PC-9 (cell line): ENCODE measurements at regions not wholly inside any gene's neighbourhood (a gene's known extent, or its start where the extent isn't known, plus 50 kb on each side); places are given as distances from the start of the nearest gene placed in this dataset.

Experiments used
- BruUV-seq: library from RNA; stranded (reverse); fragments of 400-500 nt; replicated peaks from 2 replicates; lab custom pipeline; 2021; lab: Mats Ljungman, UMichigan
- CTCF ChIA-PET: fragments of 300-600 bp; sonication (Branson Sonifier 250); formaldehyde crosslinking; loops from one replicate; lab custom pipeline; 2022; ENCODE audit warnings: antibody characterized with exemption; lab: Charles Lee
- POLR2A ChIA-PET: fragments of 300-600 bp; sonication (Branson Sonifier 250); formaldehyde crosslinking; loops from one replicate; lab custom pipeline; 2022; ENCODE audit warnings: antibody characterized with exemption; ENCODE audit not compliant: unreplicated experiment; lab: Charles Lee
- DNase-seq, 2 experiments: peaks; one replicate each; pipeline versions ENCODE4 v3.0.0 to v3.0.0-alpha.2; 2015 to 2022; ENCODE audit warnings: mixed read lengths in 1 of 2
- H2AFZ ChIP-seq: fragments of 200-600 bp; sonication (generic); 2 replicates; pipeline ENCODE4 v1.8.1; 2017; ENCODE audit warnings: antibody characterized with exemption
- H3F3A ChIP-seq: fragments of 200-600 bp; sonication (generic); 2 replicates; pipeline ENCODE4 v1.8.1; 2017; ENCODE audit warnings: antibody characterized with exemption, mild to moderate bottlenecking, low read depth; ENCODE audit not compliant: insufficient read depth
- H3K27ac ChIP-seq: fragments of 200-600 bp; sonication (generic); 2 replicates; pipeline ENCODE4 v1.6.1; 2016; ENCODE audit warnings: mixed run types
- H3K27me3 ChIP-seq: fragments of 200-600 bp; sonication (generic); 2 replicates; pipeline ENCODE4 v1.6.1; 2016; ENCODE audit warnings: low read depth, mixed run types; ENCODE audit not compliant: insufficient read depth
- H3K36me3 ChIP-seq: fragments of 200-600 bp; sonication (generic); 2 replicates; pipeline ENCODE4 v1.6.1; 2016; ENCODE audit warnings: low read depth, mixed run types
- H3K4me1 ChIP-seq: fragments of 200-600 bp; sonication (generic); replicated peaks from 2 replicates; pipeline ENCODE4 v1.6.1; 2016; ENCODE audit warnings: mixed run types; ENCODE audit not compliant: insufficient read depth
- H3K4me2 ChIP-seq: fragments of 200-600 bp; sonication (generic); 2 replicates; pipeline ENCODE4 v1.6.1; 2017; ENCODE audit warnings: mixed run types
- H3K4me3 ChIP-seq: fragments of 200-600 bp; sonication (generic); 2 replicates; pipeline ENCODE4 v1.6.1; 2016; ENCODE audit warnings: mixed run types
- H3K79me2 ChIP-seq: fragments of 200-600 bp; sonication (generic); 2 replicates; pipeline ENCODE4 v1.6.1; 2017; ENCODE audit warnings: low read depth, mixed run types
- H3K9me2 ChIP-seq: fragments of 200-600 bp; sonication (generic); 2 replicates; pipeline ENCODE4 v1.8.1; 2017; ENCODE audit warnings: mild to moderate bottlenecking; ENCODE audit not compliant: insufficient read depth
- H3K9me3 ChIP-seq: fragments of 200-600 bp; sonication (generic); 2 replicates; pipeline ENCODE4 v1.8.1; 2016; ENCODE audit warnings: low read depth; ENCODE audit not compliant: insufficient read depth
- H4K20me1 ChIP-seq: fragments of 200-600 bp; sonication (generic); 2 replicates; pipeline ENCODE4 v1.8.1; 2017; ENCODE audit not compliant: insufficient read depth
- CTCF ChIP-seq: fragments of 200-600 bp; sonication (generic); conservative IDR thresholded peaks from 2 replicates; pipeline ENCODE4 v1.6.1; 2017; ENCODE audit warnings: mixed run types, antibody characterized with exemption, mild to moderate bottlenecking, moderate library complexity
- EZH2 ChIP-seq: fragments of 200-600 bp; sonication (generic); IDR thresholded peaks from 2 replicates; pipeline ENCODE4 v1.8.0; 2017; ENCODE audit warnings: antibody characterized with exemption, low read depth
- intact Hi-C: fragments of 100-400 bp; cut with micrococcal nuclease; formaldehyde crosslinking; loops from one replicate; pipeline ENCODE4 v1.10.0; 2022; ENCODE audit not compliant: unreplicated experiment

DNA sequence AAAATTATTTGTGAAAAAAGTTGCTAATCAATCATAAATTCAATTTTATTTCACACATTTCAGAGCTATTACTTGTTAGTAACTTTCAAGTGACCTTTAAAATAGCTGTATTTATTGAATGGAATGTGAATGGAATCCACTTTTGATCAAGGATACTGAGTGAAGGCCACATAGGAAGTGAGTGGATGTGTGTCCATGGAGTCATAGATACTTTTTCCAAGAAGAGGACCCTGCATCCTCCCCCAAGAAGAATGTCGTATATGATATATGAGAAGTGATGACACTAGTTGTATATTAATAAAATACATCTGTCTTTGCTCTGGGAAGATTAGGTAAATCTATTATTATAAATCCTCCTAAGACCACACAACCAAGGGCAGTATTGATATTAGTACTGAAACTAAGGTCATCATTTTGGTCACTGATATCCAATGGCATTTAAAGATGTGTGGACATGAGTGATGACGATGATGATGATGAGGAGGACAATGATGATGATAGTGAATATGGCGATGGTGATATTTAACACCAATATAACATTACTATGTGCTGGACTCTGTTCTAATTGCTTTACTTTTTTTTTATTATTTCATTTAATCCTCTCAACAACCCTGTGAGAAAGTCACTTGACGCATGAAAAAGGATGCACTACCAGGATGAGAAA is 493.0 kb upstream of the NR2F2 start:
- ChIA-PET POLR2A (no interaction called here), CTCF (no interaction called here)
- no peak for DNase-seq
- Histone ChIP-seq H3K4me2 (no peak overlapping the region), H4K20me1 (no peaks in the 10 kb centered on the region), H3K9me2 (no peaks in the 10 kb centered on the region), H3K9me3 (no peaks in the 10 kb centered on the region), H3F3A (no peaks in the 10 kb centered on the region), H3K27ac (no peak overlapping the region), H3K79me2 (no peaks in the 10 kb centered on the region), H3K27me3 (no peaks in the 10 kb centered on the region), H3K36me3 (no peaks in the 10 kb centered on the region), H3K4me3 (no peak overlapping the region), H2AFZ (no peak overlapping the region), H3K4me1 (no peaks in the 10 kb centered on the region)
- no TSS peak for BruUV-seq
- intact Hi-C loops: no loop called here
- TF ChIP-seq CTCF (no peak), EZH2 (no peak)

DNA sequence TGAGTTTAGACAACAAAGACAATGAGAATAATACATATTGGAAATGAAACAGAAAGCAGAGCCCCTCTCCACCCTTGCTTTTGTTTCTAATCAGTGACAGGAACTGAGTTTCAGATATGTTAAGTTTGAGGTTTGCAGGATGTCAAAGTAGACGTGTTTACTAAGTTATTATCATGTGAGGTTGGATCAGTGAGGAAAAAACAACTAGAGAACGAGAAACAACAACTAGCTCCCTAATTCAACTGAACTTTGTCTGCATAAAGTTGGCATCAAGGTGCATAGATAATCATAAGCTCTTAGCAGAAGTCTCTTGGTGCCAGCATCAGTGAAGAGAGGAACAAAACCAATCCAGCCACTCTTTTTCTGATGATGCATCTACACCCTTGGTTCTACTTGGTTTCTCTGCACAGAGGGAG is 491.1 kb upstream of the NR2F2 start:
- Histone ChIP-seq H3K9me2 (no peaks in the 10 kb centered on the region), H3K9me3 (no peaks in the 10 kb centered on the region), H3K79me2 (no peaks in the 10 kb centered on the region), H3K4me1 (no peaks in the 10 kb centered on the region), H3K27me3 (no peaks in the 10 kb centered on the region), H4K20me1 (no peaks in the 10 kb centered on the region), H3K4me2 (no peak overlapping the region), H2AFZ (no peak overlapping the region), H3F3A (no peaks in the 10 kb centered on the region), H3K4me3 (no peak overlapping the region), H3K36me3 (no peaks in the 10 kb centered on the region), H3K27ac (no peak overlapping the region)
- TF ChIP-seq CTCF (no peak), EZH2 (no peak)
- ChIA-PET POLR2A (no interaction called here), CTCF (no interaction called here)
- intact Hi-C loops: no loop called here
- no peak for DNase-seq
- BruUV-seq: no TSS peak

DNA sequence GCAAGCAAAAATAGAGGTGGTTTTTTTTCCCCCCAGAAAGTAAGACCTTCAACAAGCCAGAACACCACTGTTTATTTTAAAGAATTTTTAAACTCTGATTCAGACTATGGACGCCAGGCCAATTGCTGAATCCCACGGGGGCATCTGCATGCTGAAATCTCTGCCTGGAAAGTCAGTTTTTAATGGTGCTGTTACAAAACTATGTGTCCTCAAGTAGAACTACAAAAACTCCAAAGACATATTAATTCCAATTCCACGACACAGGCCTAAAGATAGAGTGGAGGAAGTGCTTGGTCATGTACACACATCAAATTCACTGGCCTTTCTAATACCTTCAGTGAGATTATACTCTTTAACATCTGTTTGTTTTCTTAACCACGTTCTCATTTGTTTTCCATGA is 490.5 kb upstream of the NR2F2 start:
- Histone ChIP-seq H3K4me2 (no peak overlapping the region), H3F3A (no peaks in the 10 kb centered on the region), H3K4me1 (no peaks in the 10 kb centered on the region), H3K79me2 (no peaks in the 10 kb centered on the region), H3K27ac (no peak overlapping the region), H3K27me3 (no peaks in the 10 kb centered on the region), H2AFZ (no peak overlapping the region), H3K36me3 (no peaks in the 10 kb centered on the region), H3K9me2 (no peaks in the 10 kb centered on the region), H3K9me3 (no peaks in the 10 kb centered on the region), H4K20me1 (no peaks in the 10 kb centered on the region), H3K4me3 (no peak overlapping the region)
- POLR2A ChIA-PET: no interaction called here
- CTCF ChIA-PET: no interaction called here
- BruUV-seq: no TSS peak
- DNase-seq: no peak
- TF ChIP-seq EZH2 (no peak), CTCF (no peak)
- intact Hi-C loops: no loop called here
